ENCODE measurements at regions not wholly inside any gene's neighbourhood (a gene's known extent, or its start where the extent isn't known, plus 50 kb on each side); places are given as distances from the start of the nearest gene placed in this dataset.

GRCh38 chr10:10725196-10725595 lies 292.5 kb upstream of the CELF2 start:
- ATAC-seq = no peak
- ChIA-PET RAD21 (ENCODE audit: low non-redundant PET in 1 of 2, low total read pairs in 2 of 2, uncharacterized antibody in 2 of 2, unreplicated experiment in 2 of 2) (no interaction called here), CTCF (no interaction called here), POLR2A (no interaction called here)
- Histone ChIP-seq H3K4me3 (replicated peaks in 1 of 2; ENCODE audit: low read depth in 1 of 2, low read length in 2 of 2) (no peak overlapping the region), H3K79me2 (ENCODE audit: insufficient read depth, low read length) (no peaks in the 10 kb centered on the region), H3K27ac (ENCODE audit: low read depth, low read length) (no peak overlapping the region), H3K9ac (ENCODE audit: low read length) (no peak overlapping the region), H2AFZ (ENCODE audit: low read depth, low read length, poor library complexity, severe bottlenecking) (no peak overlapping the region), H3K36me3 (ENCODE audit: control insufficient read depth in 1 of 2, insufficient read depth in 2 of 2, low read length in 2 of 2) (no peaks in the 10 kb centered on the region), H3K9me2 (ENCODE audit: insufficient read depth) (no peaks in the 10 kb centered on the region), H3K9me3 (ENCODE audit: control insufficient read depth in 1 of 2, insufficient read depth in 1 of 2, low read depth in 1 of 2, low read length in 2 of 2) (peaks cover 13 to 14% of the 10 kb centered on the region in 2 experiments; a peak in 2 of 4 replicates), H3K4me2 (ENCODE audit: low read length) (no peak overlapping the region), H3K4me1 (ENCODE audit: control insufficient read depth in 1 of 2, insufficient read depth in 2 of 2, low read length in 2 of 2) (no peaks in the 10 kb centered on the region), H3K27me3 (ENCODE audit: insufficient read depth, low read length) (no peaks in the 10 kb centered on the region), H4K20me1 (ENCODE audit: insufficient read depth) (no peaks in the 10 kb centered on the region)
- TF ChIP-seq ZBTB33 (IDR thresholded peaks at IDR 0.05; ENCODE audit: extremely low read depth, insufficient replicate concordance, low read length) = no peak
- TF ChIP-seq EGR1 (IDR thresholded peaks at IDR 0.05; ENCODE audit: low read depth) = no peak
- TF ChIP-seq ELF1 (IDR thresholded peaks at IDR 0.05; ENCODE audit: borderline replicate concordance, low read depth) = no peak
- no peak for TF ChIP-seq POLR2A (IDR thresholded peaks at IDR 0.05; ENCODE audit: borderline replicate concordance, extremely low read depth, insufficient read depth, insufficient read length)
- no peak for TF ChIP-seq MAX (IDR thresholded peaks at IDR 0.05)
- no peak for TF ChIP-seq ZNF274 (IDR thresholded peaks at IDR 0.05; ENCODE audit: low read depth, low read length)
- no peak for TF ChIP-seq CBX3 (IDR thresholded peaks at IDR 0.05; ENCODE audit: low read depth)
- TF ChIP-seq EZH2 (IDR thresholded peaks at IDR 0.05) = no peak
- DNase-seq (ENCODE audit: low read depth, low spot score) = no peak
- intact Hi-C loops (cut with micrococcal nuclease) = no loop called here
- no TSS peak for BruUV-seq (replicated peaks)

- no peak overlapping the region for H3K27ac ChIP-seq (ENCODE audit: low read depth, low read length)
- intact Hi-C loops (cut with micrococcal nuclease) = no loop called here
- ChIA-PET POLR2A (no interaction called here), RAD21 (ENCODE audit: low non-redundant PET in 1 of 2, low total read pairs in 2 of 2, uncharacterized antibody in 2 of 2, unreplicated experiment in 2 of 2) (no interaction called here), CTCF (no interaction called here)
- no peak overlapping the region for H3K9ac ChIP-seq (ENCODE audit: low read length)
- no peaks in the 10 kb centered on the region for H3K9me2 ChIP-seq (ENCODE audit: insufficient read depth)
- H3K79me2 ChIP-seq (ENCODE audit: insufficient read depth, low read length) = no peaks in the 10 kb centered on the region
- no TSS peak for BruUV-seq (replicated peaks)
- no peaks in the 10 kb centered on the region for H3K36me3 ChIP-seq (ENCODE audit: control insufficient read depth in 1 of 2, insufficient read depth in 2 of 2, low read length in 2 of 2)
- H3K9me3 ChIP-seq (ENCODE audit: control insufficient read depth in 1 of 2, insufficient read depth in 1 of 2, low read depth in 1 of 2, low read length in 2 of 2) = peaks cover 13 to 14% of the 10 kb centered on the region in 2 experiments; a peak in 2 of 4 replicates
- no peak overlapping the region for H3K4me2 ChIP-seq (ENCODE audit: low read length)
- H2AFZ ChIP-seq (ENCODE audit: low read depth, low read length, poor library complexity, severe bottlenecking) = no peak overlapping the region
- no peaks in the 10 kb centered on the region for H4K20me1 ChIP-seq (ENCODE audit: insufficient read depth)
- H3K4me1 ChIP-seq (ENCODE audit: control insufficient read depth in 1 of 2, insufficient read depth in 2 of 2, low read length in 2 of 2) = no peaks in the 10 kb centered on the region
- no peak for ATAC-seq
- DNase-seq (ENCODE audit: low read depth, low spot score) = no peak
- H3K27me3 ChIP-seq (ENCODE audit: insufficient read depth, low read length) = no peaks in the 10 kb centered on the region
- H3K4me3 ChIP-seq (replicated peaks in 1 of 2; ENCODE audit: low read depth in 1 of 2, low read length in 2 of 2) = no peak overlapping the region
- no peak for TF ChIP-seq RAD21 (IDR thresholded peaks at IDR 0.05; ENCODE audit: low read depth)
- TF ChIP-seq POLR2AphosphoS5 (IDR thresholded peaks at IDR 0.05; ENCODE audit: low read depth, low read length) = no peak
- no peak for TF ChIP-seq MAX (IDR thresholded peaks at IDR 0.05)
- no peak for TF ChIP-seq EZH2 (IDR thresholded peaks at IDR 0.05)
- TF ChIP-seq CBX3 (IDR thresholded peaks at IDR 0.05; ENCODE audit: low read depth) = no peak
- TF ChIP-seq ZBTB33 (IDR thresholded peaks at IDR 0.05; ENCODE audit: extremely low read depth, insufficient replicate concordance, low read length) = no peak
- TF ChIP-seq JUND (IDR thresholded peaks at IDR 0.05) = no peak
- TF ChIP-seq ELF1 (IDR thresholded peaks at IDR 0.05; ENCODE audit: borderline replicate concordance, low read depth) = no peak
- no peak for TF ChIP-seq REST (IDR thresholded peaks at IDR 0.05; ENCODE audit: low read depth)
Measured at GRCh38 chr10:10726101-10726500, 291.6 kb upstream of the CELF2 start.

Data from HCT116 (cell line).